ENCODE measurements at regions not wholly inside any gene's neighbourhood (a gene's known extent, or its start where the extent isn't known, plus 50 kb on each side); places are given as distances from the start of the nearest gene placed in this dataset.

DNA sequence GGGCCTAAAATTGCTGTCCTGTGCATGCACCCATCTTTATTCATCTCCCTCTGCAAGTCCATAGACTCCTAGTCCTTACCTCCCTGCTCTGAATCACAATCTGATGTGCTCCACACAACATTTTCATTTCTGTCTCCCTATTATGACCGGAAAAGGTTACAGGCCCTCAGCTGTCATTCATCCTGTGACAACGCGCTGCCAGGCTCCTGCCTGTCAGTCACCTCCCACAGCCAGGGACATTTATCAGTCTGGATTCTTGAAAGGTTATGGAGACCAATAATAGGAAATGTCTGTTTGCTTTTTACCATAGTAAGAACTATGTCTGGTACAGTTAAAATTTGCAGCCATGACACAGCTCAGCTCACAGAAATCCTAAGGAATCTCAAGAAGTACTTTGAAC is 197.1 kb downstream of the RDH14 start:
- Histone ChIP-seq H3K27me3 (ENCODE audit: insufficient read depth, low read depth, severe bottlenecking) (no peaks in the 10 kb centered on the region), H3K4me3 (ENCODE audit: low read depth, low read length) (no peak overlapping the region), H3K36me3 (no peaks in the 10 kb centered on the region), H3K9me3 (ENCODE audit: severe bottlenecking) (no peaks in the 10 kb centered on the region), H3K27ac (no peak overlapping the region)
- DNase-seq = no peak
- TF ChIP-seq, protein P1, sequence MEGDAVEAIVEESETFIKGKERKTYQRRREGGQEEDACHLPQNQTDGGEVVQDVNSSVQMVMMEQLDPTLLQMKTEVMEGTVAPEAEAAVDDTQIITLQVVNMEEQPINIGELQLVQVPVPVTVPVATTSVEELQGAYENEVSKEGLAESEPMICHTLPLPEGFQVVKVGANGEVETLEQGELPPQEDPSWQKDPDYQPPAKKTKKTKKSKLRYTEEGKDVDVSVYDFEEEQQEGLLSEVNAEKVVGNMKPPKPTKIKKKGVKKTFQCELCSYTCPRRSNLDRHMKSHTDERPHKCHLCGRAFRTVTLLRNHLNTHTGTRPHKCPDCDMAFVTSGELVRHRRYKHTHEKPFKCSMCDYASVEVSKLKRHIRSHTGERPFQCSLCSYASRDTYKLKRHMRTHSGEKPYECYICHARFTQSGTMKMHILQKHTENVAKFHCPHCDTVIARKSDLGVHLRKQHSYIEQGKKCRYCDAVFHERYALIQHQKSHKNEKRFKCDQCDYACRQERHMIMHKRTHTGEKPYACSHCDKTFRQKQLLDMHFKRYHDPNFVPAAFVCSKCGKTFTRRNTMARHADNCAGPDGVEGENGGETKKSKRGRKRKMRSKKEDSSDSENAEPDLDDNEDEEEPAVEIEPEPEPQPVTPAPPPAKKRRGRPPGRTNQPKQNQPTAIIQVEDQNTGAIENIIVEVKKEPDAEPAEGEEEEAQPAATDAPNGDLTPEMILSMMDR (IDR thresholded peaks at IDR 0.05; ENCODE audit: low read depth, low read length) = no peak

DNA sequence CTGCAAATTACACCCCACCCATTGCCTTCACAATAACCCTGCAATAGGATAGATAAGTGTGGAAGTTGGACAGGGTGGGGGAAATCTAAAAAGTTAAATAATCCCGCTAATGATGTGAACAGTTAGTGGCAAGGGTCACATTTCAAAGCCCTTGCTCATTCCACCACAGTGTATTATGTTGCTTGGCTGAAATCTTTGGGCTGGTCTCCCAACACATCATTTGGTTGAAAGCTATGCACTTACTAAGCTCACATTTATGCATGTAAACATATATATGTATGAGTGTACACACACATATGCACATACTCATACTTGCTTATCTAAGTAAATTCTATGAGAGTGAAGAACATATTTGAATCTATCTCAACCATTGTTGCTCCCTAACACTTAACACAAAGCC is 197.8 kb downstream of the RDH14 start:
- no peak for DNase-seq
- no peaks in the 10 kb centered on the region for H3K36me3 ChIP-seq
- H3K27ac ChIP-seq = no peak overlapping the region
- H3K4me3 ChIP-seq (ENCODE audit: low read depth, low read length) = no peak overlapping the region
- TF ChIP-seq, protein P1 (IDR thresholded peaks at IDR 0.05; ENCODE audit: low read depth, low read length) = no peak
- no peaks in the 10 kb centered on the region for H3K27me3 ChIP-seq (ENCODE audit: insufficient read depth, low read depth, severe bottlenecking)
- no peaks in the 10 kb centered on the region for H3K9me3 ChIP-seq (ENCODE audit: severe bottlenecking)

DNA sequence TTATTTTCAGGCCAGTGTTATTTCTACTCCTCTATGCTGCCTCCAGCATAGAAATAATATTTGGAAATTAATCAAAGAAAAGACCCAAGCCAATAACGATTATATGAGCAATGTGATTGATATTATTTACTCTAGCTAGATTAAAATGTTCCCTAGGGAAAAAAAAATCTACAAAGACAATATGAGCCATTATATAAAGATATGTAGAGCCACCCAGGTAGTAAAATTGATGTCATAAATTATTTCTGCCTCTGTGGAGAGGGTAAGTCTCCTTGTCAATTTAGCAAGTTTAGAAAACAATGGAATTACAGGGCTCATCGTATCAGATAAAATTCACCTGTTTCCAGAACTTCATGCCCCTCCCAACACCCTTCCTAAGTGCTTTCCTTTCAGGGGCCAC is 202.9 kb downstream of the RDH14 start:
- no peaks in the 10 kb centered on the region for H3K9me3 ChIP-seq (ENCODE audit: severe bottlenecking)
- H3K4me3 ChIP-seq (ENCODE audit: low read depth, low read length) = no peak overlapping the region
- H3K36me3 ChIP-seq = no peaks in the 10 kb centered on the region
- DNase-seq = no peak
- TF ChIP-seq, protein P1 (IDR thresholded peaks at IDR 0.05; ENCODE audit: low read depth, low read length) = no peak
- H3K27ac ChIP-seq = no peak overlapping the region
- no peaks in the 10 kb centered on the region for H3K27me3 ChIP-seq (ENCODE audit: insufficient read depth, low read depth, severe bottlenecking)

DNA sequence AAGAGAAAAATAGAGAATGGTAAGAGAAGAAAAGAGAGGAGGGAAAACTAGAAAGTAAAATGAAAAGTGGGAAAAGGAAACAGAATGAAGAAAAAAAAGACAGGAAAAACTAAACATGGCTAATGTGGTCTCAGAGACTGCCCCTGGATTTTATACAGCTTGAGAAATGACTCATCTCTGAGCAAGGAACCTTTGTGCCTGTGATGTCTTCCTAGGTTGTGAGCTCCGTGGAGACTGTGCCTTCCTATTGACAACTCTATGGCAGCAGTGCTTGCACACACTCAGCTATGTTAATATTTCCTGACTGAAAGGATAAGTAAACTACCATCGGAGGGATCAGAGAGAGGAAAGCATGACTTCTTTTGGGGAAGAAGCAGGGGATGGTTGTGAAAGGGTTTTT is 203.8 kb downstream of the RDH14 start:
- Histone ChIP-seq H3K4me3 (ENCODE audit: low read depth, low read length) (no peak overlapping the region), H3K9me3 (ENCODE audit: severe bottlenecking) (no peaks in the 10 kb centered on the region), H3K27ac (no peak overlapping the region), H3K27me3 (ENCODE audit: insufficient read depth, low read depth, severe bottlenecking) (no peaks in the 10 kb centered on the region), H3K36me3 (no peaks in the 10 kb centered on the region)
- TF ChIP-seq, protein P1 (IDR thresholded peaks at IDR 0.05; ENCODE audit: low read depth, low read length) = no peak
- no peak for DNase-seq

DNA sequence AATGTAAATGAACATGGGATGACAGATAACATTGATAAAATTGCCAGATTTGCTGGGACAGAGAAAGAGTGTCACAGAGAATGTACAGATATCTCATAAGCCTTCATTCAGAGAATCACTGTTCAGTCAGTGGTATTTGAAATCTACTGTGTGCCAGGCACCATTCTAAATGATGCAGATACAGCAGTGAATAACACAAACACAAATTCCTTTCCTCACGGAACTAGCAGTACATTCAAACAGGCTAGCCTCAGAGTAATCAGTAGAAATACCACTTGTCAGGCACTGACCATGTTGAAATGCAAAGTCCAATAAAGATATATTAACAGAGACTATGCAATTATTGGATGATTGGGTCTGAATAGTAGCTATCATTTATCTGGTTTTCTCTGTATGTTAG is 211.0 kb downstream of the RDH14 start:
- Histone ChIP-seq H3K27me3 (ENCODE audit: insufficient read depth, low read depth, severe bottlenecking) (no peaks in the 10 kb centered on the region), H3K36me3 (no peaks in the 10 kb centered on the region), H3K27ac (no peak overlapping the region), H3K4me3 (ENCODE audit: low read depth, low read length) (no peak overlapping the region), H3K9me3 (ENCODE audit: severe bottlenecking) (no peaks in the 10 kb centered on the region)
- TF ChIP-seq, protein P1 (IDR thresholded peaks at IDR 0.05; ENCODE audit: low read depth, low read length) = no peak
- DNase-seq = no peak

DNA sequence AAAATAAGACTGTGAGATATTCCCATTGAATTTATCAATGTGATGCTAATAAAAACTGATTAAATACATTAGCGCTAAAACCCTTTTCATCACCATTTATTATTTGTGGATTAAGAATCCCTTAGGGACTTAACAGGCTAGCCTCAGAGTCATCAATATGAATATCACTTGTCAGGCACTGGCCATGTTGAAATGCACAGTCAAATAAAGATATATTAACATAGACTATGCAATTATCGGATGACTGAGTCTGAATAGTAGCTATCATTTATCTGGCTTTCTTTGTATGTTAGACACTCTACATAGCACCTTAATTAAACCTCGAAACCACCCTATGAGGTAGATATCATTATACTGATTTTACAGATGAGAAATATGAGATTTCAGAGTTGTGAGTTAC is 213.6 kb downstream of the RDH14 start:
- Histone ChIP-seq H3K27ac (no peak overlapping the region), H3K9me3 (ENCODE audit: severe bottlenecking) (no peaks in the 10 kb centered on the region), H3K27me3 (ENCODE audit: insufficient read depth, low read depth, severe bottlenecking) (no peaks in the 10 kb centered on the region), H3K4me3 (ENCODE audit: low read depth, low read length) (no peak overlapping the region), H3K36me3 (no peaks in the 10 kb centered on the region)
- DNase-seq = no peak
- TF ChIP-seq, protein P1 (IDR thresholded peaks at IDR 0.05; ENCODE audit: low read depth, low read length) = no peak

Data from WERI-Rb-1 (cell line).